ENCODE measurements at regions not wholly inside any gene's neighbourhood (a gene's known extent, or its start where the extent isn't known, plus 50 kb on each side); places are given as distances from the start of the nearest gene placed in this dataset.

DNA sequence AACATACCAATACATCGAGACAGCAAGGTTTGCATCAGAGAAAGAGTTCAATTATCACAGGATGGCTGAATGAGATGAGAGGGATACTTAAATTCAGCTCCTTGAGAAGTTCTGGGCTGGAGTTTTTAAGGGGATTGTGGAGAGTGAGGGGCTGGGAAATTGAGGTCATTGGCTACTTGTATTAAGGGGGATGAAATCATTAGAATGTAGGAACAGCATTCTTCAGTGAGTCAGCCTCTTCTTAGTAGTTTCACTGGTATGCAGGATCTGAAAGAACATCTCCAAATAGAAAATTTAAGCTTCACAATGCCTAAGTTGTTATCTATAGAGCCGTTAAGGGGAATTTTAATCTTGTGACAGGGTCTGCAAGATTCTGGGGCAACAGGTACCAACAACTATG lies 211.6 kb upstream of the TAPT1 start:
- Histone ChIP-seq H2AFZ (ENCODE audit: low read depth, low read length) (no peak overlapping the region), H3K4me3 (ENCODE audit: insufficient read depth in 1 of 2, low read depth in 1 of 2, low read length in 2 of 2) (no peak overlapping the region), H3K9me3 (ENCODE audit: control insufficient read depth, low read length) (peaks cover 10% of the 10 kb centered on the region), H2BK5ac (ENCODE audit: low read depth, low read length, poor library complexity, severe bottlenecking) (no peak overlapping the region), H3K23ac (ENCODE audit: low read length in 2 of 2) (no peak overlapping the region), H4K8ac (ENCODE audit: low read length) (no peak overlapping the region), H3K4ac (ENCODE audit: low read depth in 1 of 2, low read length in 2 of 2) (no peak overlapping the region), H3K79me1 (replicated peaks; ENCODE audit: low read length, poor library complexity, severe bottlenecking) (no peaks in the 10 kb centered on the region), H2BK15ac (ENCODE audit: low read depth, poor library complexity, severe bottlenecking) (no peak overlapping the region), H4K91ac (ENCODE audit: low read length) (no peak overlapping the region), H3K14ac (ENCODE audit: low read length in 2 of 2) (no peak overlapping the region), H3K4me2 (ENCODE audit: low read length, poor library complexity, severe bottlenecking) (no peak overlapping the region), H2BK120ac (ENCODE audit: low read depth, low read length) (no peak overlapping the region), H3K27ac (ENCODE audit: low read length, poor library complexity, severe bottlenecking) (no peak overlapping the region), H2AK5ac (ENCODE audit: low read length, severe bottlenecking) (no peak overlapping the region), H2BK12ac (ENCODE audit: low read length in 2 of 2) (no peak overlapping the region), H3K36me3 (ENCODE audit: control insufficient read depth in 1 of 2, insufficient read depth in 2 of 2, low read depth in 1 of 2, low read length in 2 of 2) (no peaks in the 10 kb centered on the region), H3K9ac (ENCODE audit: low read length) (no peak overlapping the region), H3K4me1 (ENCODE audit: control insufficient read depth, insufficient read depth, low read depth, low read length) (no peaks in the 10 kb centered on the region), H3K18ac (ENCODE audit: low read depth in 1 of 2, low read length in 2 of 2) (no peak overlapping the region), H3K27me3 (ENCODE audit: control insufficient read depth in 1 of 2, insufficient read depth in 1 of 2, low read length in 2 of 2) (peaks cover 0 to 19% of the 10 kb centered on the region in 2 experiments)
- 47% methylated on average over 2 of the region's 2 CpGs for WGBS
- no peak for DNase-seq

DNA sequence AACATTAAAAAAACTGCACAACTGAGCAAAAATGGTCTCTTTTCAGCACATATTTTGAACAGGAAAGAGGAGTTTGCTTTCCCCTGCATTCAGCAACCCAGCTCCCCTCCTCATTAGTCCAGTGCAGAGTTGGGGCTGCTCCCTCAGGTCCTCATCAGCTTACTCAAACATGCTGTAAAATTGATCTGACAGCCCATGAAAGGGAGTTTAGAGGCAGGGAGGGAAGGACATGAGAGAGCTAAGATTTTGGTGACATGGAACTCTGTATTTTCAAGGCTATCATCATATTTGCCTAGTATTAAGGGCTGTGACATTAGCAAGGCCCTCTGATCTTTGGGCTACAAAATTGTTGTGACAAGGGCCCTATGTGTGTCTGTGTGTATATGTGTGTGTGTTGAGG lies 205.6 kb upstream of the TAPT1 start:
- no peak overlapping the region for H4K91ac ChIP-seq (ENCODE audit: low read length)
- no peaks in the 10 kb centered on the region for H3K4me1 ChIP-seq (ENCODE audit: control insufficient read depth, insufficient read depth, low read depth, low read length)
- H3K9ac ChIP-seq (ENCODE audit: low read length) = no peak overlapping the region

DNA sequence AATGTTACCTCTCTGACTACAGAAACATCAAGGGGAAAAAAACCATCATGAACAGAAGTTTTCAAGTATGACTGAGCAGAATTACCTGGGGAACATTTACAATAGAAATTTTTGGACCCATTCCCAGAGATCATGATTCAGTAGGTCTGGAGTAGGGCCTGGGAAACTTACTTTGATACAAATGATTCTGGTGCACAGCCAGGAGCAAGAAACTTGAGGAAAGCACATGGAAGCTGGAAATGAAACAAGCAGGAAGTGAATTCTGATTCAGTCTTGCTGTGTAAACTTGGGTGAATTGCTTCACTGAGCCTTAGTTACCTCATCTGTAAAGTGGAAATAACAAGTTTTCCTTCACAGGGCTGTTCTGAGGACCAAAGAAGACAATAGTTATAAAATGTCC lies 192.5 kb upstream of the TAPT1 start:
- H3K14ac ChIP-seq (ENCODE audit: low read length in 2 of 2) = no peak overlapping the region
- H3K79me1 ChIP-seq (replicated peaks; ENCODE audit: low read length, poor library complexity, severe bottlenecking) = no peaks in the 10 kb centered on the region
- no peak overlapping the region for H3K18ac ChIP-seq (ENCODE audit: low read depth in 1 of 2, low read length in 2 of 2)
- no peaks in the 10 kb centered on the region for H3K27me3 ChIP-seq (ENCODE audit: control insufficient read depth in 1 of 2, insufficient read depth in 1 of 2, low read length in 2 of 2)
- H2BK15ac ChIP-seq (ENCODE audit: low read depth, poor library complexity, severe bottlenecking) = no peak overlapping the region
- H3K9me3 ChIP-seq (ENCODE audit: control insufficient read depth, low read length) = peaks cover 8% of the 10 kb centered on the region
- no peak for DNase-seq
- no peak overlapping the region for H2AFZ ChIP-seq (ENCODE audit: low read depth, low read length)
- no peak overlapping the region for H3K23ac ChIP-seq (ENCODE audit: low read length in 2 of 2)
- H2BK120ac ChIP-seq (ENCODE audit: low read depth, low read length) = no peak overlapping the region
- no peaks in the 10 kb centered on the region for H3K36me3 ChIP-seq (ENCODE audit: control insufficient read depth in 1 of 2, insufficient read depth in 2 of 2, low read depth in 1 of 2, low read length in 2 of 2)
- no peak overlapping the region for H3K9ac ChIP-seq (ENCODE audit: low read length)
- H2BK12ac ChIP-seq (ENCODE audit: low read length in 2 of 2) = no peak overlapping the region
- H3K27ac ChIP-seq (ENCODE audit: low read length, poor library complexity, severe bottlenecking) = no peak overlapping the region
- no peak overlapping the region for H4K91ac ChIP-seq (ENCODE audit: low read length)
- no peak overlapping the region for H2BK5ac ChIP-seq (ENCODE audit: low read depth, low read length, poor library complexity, severe bottlenecking)
- no peak overlapping the region for H3K4me2 ChIP-seq (ENCODE audit: low read length, poor library complexity, severe bottlenecking)
- no peaks in the 10 kb centered on the region for H3K4me1 ChIP-seq (ENCODE audit: control insufficient read depth, insufficient read depth, low read depth, low read length)
- H4K8ac ChIP-seq (ENCODE audit: low read length) = no peak overlapping the region
- no peak overlapping the region for H3K4ac ChIP-seq (ENCODE audit: low read depth in 1 of 2, low read length in 2 of 2)
- no peak overlapping the region for H3K4me3 ChIP-seq (ENCODE audit: insufficient read depth in 1 of 2, low read depth in 1 of 2, low read length in 2 of 2)
- no peak overlapping the region for H2AK5ac ChIP-seq (ENCODE audit: low read length, severe bottlenecking)

More for the DNA sequence above, 205.6 kb upstream of the TAPT1 start:
- no peak overlapping the region for H2BK12ac ChIP-seq (ENCODE audit: low read length in 2 of 2)
- no peak overlapping the region for H2AFZ ChIP-seq (ENCODE audit: low read depth, low read length)
- H3K4me2 ChIP-seq (ENCODE audit: low read length, poor library complexity, severe bottlenecking) = no peak overlapping the region
- H3K27ac ChIP-seq (ENCODE audit: low read length, poor library complexity, severe bottlenecking) = no peak overlapping the region
- H2BK15ac ChIP-seq (ENCODE audit: low read depth, poor library complexity, severe bottlenecking) = no peak overlapping the region
- H3K18ac ChIP-seq (ENCODE audit: low read depth in 1 of 2, low read length in 2 of 2) = no peak overlapping the region
- H3K9me3 ChIP-seq (ENCODE audit: control insufficient read depth, low read length) = peaks cover 10% of the 10 kb centered on the region
- no peak overlapping the region for H3K4ac ChIP-seq (ENCODE audit: low read depth in 1 of 2, low read length in 2 of 2)
- no peak overlapping the region for H3K14ac ChIP-seq (ENCODE audit: low read length in 2 of 2)
- DNase-seq = no peak
- H4K8ac ChIP-seq (ENCODE audit: low read length) = no peak overlapping the region
- no peak overlapping the region for H2AK5ac ChIP-seq (ENCODE audit: low read length, severe bottlenecking)
- no peak overlapping the region for H3K23ac ChIP-seq (ENCODE audit: low read length in 2 of 2)
- H2BK5ac ChIP-seq (ENCODE audit: low read depth, low read length, poor library complexity, severe bottlenecking) = no peak overlapping the region
- no peaks in the 10 kb centered on the region for H3K79me1 ChIP-seq (replicated peaks; ENCODE audit: low read length, poor library complexity, severe bottlenecking)
- H3K36me3 ChIP-seq (ENCODE audit: control insufficient read depth in 1 of 2, insufficient read depth in 2 of 2, low read depth in 1 of 2, low read length in 2 of 2) = no peaks in the 10 kb centered on the region
- peaks cover 0 to 6% of the 10 kb centered on the region in 2 experiments for H3K27me3 ChIP-seq (ENCODE audit: control insufficient read depth in 1 of 2, insufficient read depth in 1 of 2, low read length in 2 of 2)
- no peak overlapping the region for H2BK120ac ChIP-seq (ENCODE audit: low read depth, low read length)
- H3K4me3 ChIP-seq (ENCODE audit: insufficient read depth in 1 of 2, low read depth in 1 of 2, low read length in 2 of 2) = no peak overlapping the region

DNA sequence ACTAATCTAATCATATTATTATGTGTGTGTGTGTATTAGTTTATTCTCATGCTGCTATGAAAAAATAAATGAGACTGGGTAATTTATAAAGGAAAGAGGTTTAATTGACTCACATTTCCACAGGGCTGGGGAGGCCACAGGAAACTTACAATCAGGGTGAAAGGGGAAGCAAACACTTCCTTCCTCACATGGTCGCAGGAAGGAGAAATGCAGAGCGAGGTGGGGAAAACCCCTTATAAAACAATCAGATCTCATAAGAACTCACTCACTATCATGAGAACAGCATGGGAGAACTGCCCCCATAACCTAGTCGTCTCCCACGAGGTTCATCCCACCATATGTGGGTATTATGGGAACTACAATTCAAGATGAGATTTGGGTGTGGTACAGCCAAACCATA lies 190.9 kb upstream of the TAPT1 start:
- DNase-seq = no peak
- no peak overlapping the region for H3K27ac ChIP-seq (ENCODE audit: low read length, poor library complexity, severe bottlenecking)
- 86% methylated on average over 1 of the region's 4 CpGs for WGBS

More for the DNA sequence above, 190.9 kb upstream of the TAPT1 start:
- Histone ChIP-seq H3K4ac (ENCODE audit: low read depth in 1 of 2, low read length in 2 of 2) (no peak overlapping the region), H2AK5ac (ENCODE audit: low read length, severe bottlenecking) (no peak overlapping the region), H3K36me3 (ENCODE audit: control insufficient read depth in 1 of 2, insufficient read depth in 2 of 2, low read depth in 1 of 2, low read length in 2 of 2) (no peaks in the 10 kb centered on the region), H3K4me2 (ENCODE audit: low read length, poor library complexity, severe bottlenecking) (no peak overlapping the region), H3K79me1 (replicated peaks; ENCODE audit: low read length, poor library complexity, severe bottlenecking) (no peaks in the 10 kb centered on the region), H3K14ac (ENCODE audit: low read length in 2 of 2) (no peak overlapping the region), H2AFZ (ENCODE audit: low read depth, low read length) (no peak overlapping the region), H3K4me3 (ENCODE audit: insufficient read depth in 1 of 2, low read depth in 1 of 2, low read length in 2 of 2) (no peak overlapping the region), H3K4me1 (ENCODE audit: control insufficient read depth, insufficient read depth, low read depth, low read length) (no peaks in the 10 kb centered on the region), H4K8ac (ENCODE audit: low read length) (no peak overlapping the region), H3K9me3 (ENCODE audit: control insufficient read depth, low read length) (peaks cover 8% of the 10 kb centered on the region), H3K18ac (ENCODE audit: low read depth in 1 of 2, low read length in 2 of 2) (no peak overlapping the region), H2BK5ac (ENCODE audit: low read depth, low read length, poor library complexity, severe bottlenecking) (no peak overlapping the region), H4K91ac (ENCODE audit: low read length) (no peak overlapping the region), H3K27me3 (ENCODE audit: control insufficient read depth in 1 of 2, insufficient read depth in 1 of 2, low read length in 2 of 2) (no peaks in the 10 kb centered on the region), H3K23ac (ENCODE audit: low read length in 2 of 2) (no peak overlapping the region), H2BK15ac (ENCODE audit: low read depth, poor library complexity, severe bottlenecking) (no peak overlapping the region), H2BK12ac (ENCODE audit: low read length in 2 of 2) (no peak overlapping the region), H3K9ac (ENCODE audit: low read length) (no peak overlapping the region), H2BK120ac (ENCODE audit: low read depth, low read length) (no peak overlapping the region)
